ENCODE measurements at regions not wholly inside any gene's neighbourhood (a gene's known extent, or its start where the extent isn't known, plus 50 kb on each side); places are given as distances from the start of the nearest gene placed in this dataset.
"Not testable (repeated sequence)": the region's sequence is repeated elsewhere in the genome, so short reads cannot be mapped to it uniquely, and the experiment has no call there.

- not testable (repeated sequence) for H3K27ac Mint-ChIP-seq
Observed at GRCh38 chr20:12129532-12129931, 211.8 kb downstream of the BTBD3 start.

GRCh38 chr20:12130781-12131180 lies 213.1 kb downstream of the BTBD3 start:
- Histone ChIP-seq H3K4me1 (ENCODE audit: control insufficient read depth in 2 of 2, insufficient read depth in 2 of 2, low read length in 2 of 2) (no peaks in the 10 kb centered on the region), H3K4me3 (ENCODE audit: control extremely low read depth in 1 of 5, extremely low read depth in 1 of 5, insufficient read depth in 1 of 5, low read depth in 2 of 5, low read length in 4 of 5) (no peak overlapping the region), H3K4me2 (replicated peaks; ENCODE audit: low read depth, low read length, poor library complexity, severe bottlenecking) (no peak overlapping the region), H2AFZ (ENCODE audit: insufficient read depth, low read depth, low read length, poor library complexity, severe bottlenecking) (no peak overlapping the region), H3K36me3 (replicated peaks in 1 of 2; ENCODE audit: control extremely low read depth in 1 of 2, control insufficient read depth in 1 of 2, extremely low read depth in 1 of 2, insufficient read depth in 2 of 2, low read length in 1 of 2) (no peaks in the 10 kb centered on the region), H3K9me3 (ENCODE audit: control extremely low read depth in 1 of 3, control insufficient read depth in 2 of 3, insufficient read depth in 1 of 3, low read length in 2 of 3) (no peaks in the 10 kb centered on the region), H3K27ac (ENCODE audit: low read length in 2 of 2) (no peak overlapping the region), H4K20me1 (ENCODE audit: control insufficient read depth, insufficient read depth, low read length, poor library complexity, severe bottlenecking) (no peaks in the 10 kb centered on the region), H3K79me2 (ENCODE audit: control insufficient read depth, insufficient read depth, low read length) (no peaks in the 10 kb centered on the region), H3K27me3 (replicated peaks in 1 of 4; ENCODE audit: control extremely low read depth in 1 of 4, control insufficient read depth in 3 of 4, insufficient read depth in 4 of 4, low read length in 3 of 4) (no peaks in the 10 kb centered on the region), H3K9ac (ENCODE audit: low read length) (no peak overlapping the region)
- POLR2A ChIA-PET = no interaction called here
- Mint-ChIP-seq H3K27ac (no peak overlapping the region), H3K4me3 (no peak overlapping the region), H3K27me3 (no peaks in the 10 kb centered on the region), H3K4me1 (no peaks in the 10 kb centered on the region), H3K9me3 (ENCODE audit: insufficient read depth) (no peaks in the 10 kb centered on the region)
- no peak for DNase-seq
- no peak for TF ChIP-seq EZH2 (IDR thresholded peaks at IDR 0.05; ENCODE audit: borderline replicate concordance, insufficient read depth, low read depth, low read length, poor library complexity, severe bottlenecking)
- TF ChIP-seq CTCF (IDR thresholded peaks at IDR 0.05) = no peak
- CTCF ChIA-PET = no interaction called here
- intact Hi-C loops (cut with micrococcal nuclease) = no loop called here
- ATAC-seq (ENCODE audit: low read depth) = no peak
- no CpG with 5 or more reads among the region's 1 CpG for WGBS (ENCODE audit: insufficient coverage)

More at GRCh38 chr20:12129532-12129931, 211.8 kb downstream of the BTBD3 start:
- H3K4me3 ChIP-seq (ENCODE audit: control extremely low read depth in 1 of 5, extremely low read depth in 1 of 5, insufficient read depth in 1 of 5, low read depth in 2 of 5, low read length in 4 of 5); DNase-seq; H3K27me3 Mint-ChIP-seq; H4K20me1 ChIP-seq (ENCODE audit: control insufficient read depth, insufficient read depth, low read length, poor library complexity, severe bottlenecking); H3K4me2 ChIP-seq (replicated peaks; ENCODE audit: low read depth, low read length, poor library complexity, severe bottlenecking); ATAC-seq (ENCODE audit: low read depth); H3K9me3 Mint-ChIP-seq (ENCODE audit: insufficient read depth); H3K4me1 ChIP-seq (ENCODE audit: control insufficient read depth in 2 of 2, insufficient read depth in 2 of 2, low read length in 2 of 2); H3K9me3 ChIP-seq (ENCODE audit: control extremely low read depth in 1 of 3, control insufficient read depth in 2 of 3, insufficient read depth in 1 of 3, low read length in 2 of 3); H3K79me2 ChIP-seq (ENCODE audit: control insufficient read depth, insufficient read depth, low read length); H3K4me3 Mint-ChIP-seq; intact Hi-C loops (cut with micrococcal nuclease); H3K4me1 Mint-ChIP-seq; H2AFZ ChIP-seq (ENCODE audit: insufficient read depth, low read depth, low read length, poor library complexity, severe bottlenecking); POLR2A ChIA-PET; H3K36me3 ChIP-seq (replicated peaks in 1 of 2; ENCODE audit: control extremely low read depth in 1 of 2, control insufficient read depth in 1 of 2, extremely low read depth in 1 of 2, insufficient read depth in 2 of 2, low read length in 1 of 2); CTCF ChIA-PET; H3K9ac ChIP-seq (ENCODE audit: low read length); H3K27ac ChIP-seq (ENCODE audit: low read length in 2 of 2); H3K27me3 ChIP-seq (replicated peaks in 1 of 4; ENCODE audit: control extremely low read depth in 1 of 4, control insufficient read depth in 3 of 4, insufficient read depth in 4 of 4, low read length in 3 of 4): not testable (repeated sequence)
- 97% methylated on average over 9 of the region's 10 CpGs for WGBS (ENCODE audit: insufficient coverage)

Measured in B cell (primary cell).